GM10266 (cell line): ENCODE measurements at regions not wholly inside any gene's neighbourhood (a gene's known extent, or its start where the extent isn't known, plus 50 kb on each side); places are given as distances from the start of the nearest gene placed in this dataset.

Source experiments
- DNase-seq: peaks from one replicate; pipeline ENCODE4 v3.0.0; 2012; ENCODE audit errors: extremely low spot score
- TF ChIP-seq, protein P1 (sequence below): IDR thresholded peaks from 2 replicates; pipeline ENCODE4 v1.5.1; 2012; ENCODE audit warnings: mild to moderate bottlenecking, low read depth; ENCODE audit not compliant: control insufficient read depth, insufficient read depth; ENCODE audit errors: missing control alignments

DNA sequence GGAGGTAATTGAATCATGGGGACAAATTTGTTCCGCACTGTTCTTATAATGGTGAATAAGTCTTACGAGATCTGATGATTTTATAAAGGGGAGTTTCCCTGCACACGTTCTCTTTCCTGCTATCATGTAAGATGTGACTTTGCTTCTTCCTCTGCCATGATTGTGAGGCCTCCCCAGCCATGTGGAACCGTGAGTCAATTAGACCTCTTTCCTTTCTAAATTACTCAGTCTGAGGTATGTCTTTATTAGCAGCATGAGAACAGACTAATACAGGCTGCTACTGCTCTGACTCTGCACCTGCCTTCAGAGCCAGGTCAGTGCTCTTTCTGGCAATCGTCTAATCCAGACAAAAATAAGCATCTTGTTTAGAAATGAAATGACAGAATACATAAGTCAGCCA is 479.2 kb upstream of the TUSC1 start:
- TF ChIP-seq, protein P1, sequence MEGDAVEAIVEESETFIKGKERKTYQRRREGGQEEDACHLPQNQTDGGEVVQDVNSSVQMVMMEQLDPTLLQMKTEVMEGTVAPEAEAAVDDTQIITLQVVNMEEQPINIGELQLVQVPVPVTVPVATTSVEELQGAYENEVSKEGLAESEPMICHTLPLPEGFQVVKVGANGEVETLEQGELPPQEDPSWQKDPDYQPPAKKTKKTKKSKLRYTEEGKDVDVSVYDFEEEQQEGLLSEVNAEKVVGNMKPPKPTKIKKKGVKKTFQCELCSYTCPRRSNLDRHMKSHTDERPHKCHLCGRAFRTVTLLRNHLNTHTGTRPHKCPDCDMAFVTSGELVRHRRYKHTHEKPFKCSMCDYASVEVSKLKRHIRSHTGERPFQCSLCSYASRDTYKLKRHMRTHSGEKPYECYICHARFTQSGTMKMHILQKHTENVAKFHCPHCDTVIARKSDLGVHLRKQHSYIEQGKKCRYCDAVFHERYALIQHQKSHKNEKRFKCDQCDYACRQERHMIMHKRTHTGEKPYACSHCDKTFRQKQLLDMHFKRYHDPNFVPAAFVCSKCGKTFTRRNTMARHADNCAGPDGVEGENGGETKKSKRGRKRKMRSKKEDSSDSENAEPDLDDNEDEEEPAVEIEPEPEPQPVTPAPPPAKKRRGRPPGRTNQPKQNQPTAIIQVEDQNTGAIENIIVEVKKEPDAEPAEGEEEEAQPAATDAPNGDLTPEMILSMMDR = no peak

DNA sequence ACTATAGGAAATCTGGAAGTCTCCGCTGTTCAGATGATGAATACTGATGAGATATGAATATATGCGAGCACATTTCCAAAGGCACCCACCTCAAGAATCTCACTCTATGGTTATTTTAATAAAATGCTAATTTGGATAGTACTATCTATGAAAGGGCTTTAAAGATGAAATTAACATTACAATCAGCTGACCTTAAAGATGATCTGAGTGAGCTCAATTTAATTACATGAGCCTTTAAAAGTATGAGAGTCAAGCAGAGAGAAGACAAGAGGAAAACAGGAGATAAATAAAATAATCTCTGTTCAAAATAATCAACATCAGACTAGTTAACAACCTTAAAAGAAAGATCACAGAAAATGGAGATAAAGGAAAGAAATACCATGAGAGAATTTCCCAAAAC is 474.1 kb upstream of the TUSC1 start:
- DNase-seq = no peak
- TF ChIP-seq, protein P1 = no peak

More for the DNA sequence above, 479.2 kb upstream of the TUSC1 start:
- DNase-seq = no peak

DNA sequence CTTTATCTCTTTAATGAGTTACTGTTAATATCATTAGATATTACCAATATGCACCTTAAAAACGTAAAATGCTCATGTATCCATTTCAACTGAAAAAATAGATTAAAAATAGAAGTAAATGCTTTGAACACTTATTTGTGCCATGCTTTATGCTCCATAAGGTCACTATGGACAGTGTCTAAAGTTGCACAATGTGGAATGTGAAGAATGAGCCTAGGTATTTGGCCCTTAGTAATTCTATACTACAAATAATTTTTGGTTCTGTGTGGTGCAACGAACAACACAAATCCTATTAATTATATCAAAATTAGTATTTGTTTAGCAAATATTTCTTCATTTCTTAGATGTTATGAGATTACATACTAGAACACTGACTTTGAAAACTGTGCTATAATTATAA is 469.9 kb upstream of the TUSC1 start:
- TF ChIP-seq, protein P1 = no peak
- no peak for DNase-seq

DNA sequence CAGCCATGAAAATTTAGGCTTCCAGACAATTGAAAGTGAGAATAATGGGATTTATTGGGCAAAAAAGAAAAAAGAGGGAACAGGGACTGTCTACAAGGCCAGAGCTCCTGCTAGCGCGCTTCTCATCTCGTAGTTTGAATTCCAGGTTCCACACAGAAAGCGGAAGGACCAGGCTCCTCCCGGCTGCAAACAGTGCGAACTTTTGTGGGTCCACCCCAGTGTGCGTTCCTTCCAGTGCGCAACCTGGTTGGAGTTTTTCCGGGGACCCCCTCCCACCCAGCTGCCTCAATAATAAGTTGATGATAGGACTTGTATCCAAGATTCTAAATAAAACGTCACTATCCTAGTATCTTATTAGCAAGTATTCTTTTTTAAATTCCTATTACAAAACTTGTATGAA is 467.7 kb upstream of the TUSC1 start:
- TF ChIP-seq, protein P1 = no peak
- DNase-seq = no peak

DNA sequence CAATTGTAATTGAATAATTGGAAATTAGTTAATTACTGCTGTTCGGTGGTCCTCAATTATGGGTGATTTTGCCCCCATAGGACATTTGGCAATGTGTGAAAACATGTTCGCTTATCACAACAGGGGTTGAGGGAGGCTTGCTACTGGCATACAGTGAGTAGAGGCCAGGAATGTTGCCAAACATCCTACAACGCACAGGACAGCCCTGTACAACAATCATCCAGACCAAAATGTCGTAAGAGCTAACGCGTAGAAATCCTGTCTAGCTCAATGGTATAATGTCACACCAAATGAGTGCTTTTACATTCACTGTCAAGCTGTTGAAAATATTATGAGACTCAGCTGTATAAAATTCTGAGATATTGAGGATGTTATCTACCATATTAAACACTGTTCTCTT is 464.4 kb upstream of the TUSC1 start:
- TF ChIP-seq, protein P1 = no peak
- DNase-seq = no peak

DNA sequence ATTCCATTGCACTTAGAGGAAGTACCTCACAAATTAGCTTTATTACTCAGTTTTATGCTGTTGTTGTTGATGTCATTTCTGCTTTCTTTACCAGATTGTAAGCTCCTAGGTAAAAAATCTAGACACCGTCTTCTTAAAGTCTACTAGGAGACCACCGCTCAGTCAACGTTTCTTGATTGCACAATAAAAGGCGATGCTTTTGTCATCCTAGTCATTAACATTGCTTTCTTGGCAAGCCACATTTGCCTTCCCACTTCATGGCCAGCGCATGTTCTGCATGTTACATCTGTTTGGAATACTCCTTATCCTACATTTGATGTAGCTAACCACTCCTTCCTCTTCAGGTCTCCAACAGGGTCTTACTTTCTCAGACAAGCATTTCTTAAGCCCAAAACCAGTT is 464.0 kb upstream of the TUSC1 start:
- no peak for DNase-seq
- TF ChIP-seq, protein P1 = no peak

DNA sequence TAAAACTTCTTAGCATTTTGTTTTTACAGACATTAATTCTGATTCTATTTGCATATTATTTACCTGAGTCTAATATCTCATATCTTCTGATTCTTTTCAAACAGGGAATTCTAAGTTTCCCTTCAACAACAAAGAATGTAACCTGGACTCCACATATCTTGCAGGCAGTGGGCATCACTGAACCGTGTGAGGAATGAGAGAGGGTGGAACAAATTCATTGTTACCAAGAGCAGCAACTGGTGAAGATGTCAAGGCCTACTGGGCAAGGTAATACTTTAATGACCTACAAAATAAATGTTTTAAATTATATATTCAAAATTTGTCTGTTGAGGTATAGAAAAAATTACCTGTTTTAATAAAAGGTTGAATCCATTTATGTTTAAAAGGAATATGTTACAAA is 455.3 kb upstream of the TUSC1 start:
- TF ChIP-seq, protein P1 = no peak
- DNase-seq = no peak
